ENCODE measurements at regions not wholly inside any gene's neighbourhood (a gene's known extent, or its start where the extent isn't known, plus 50 kb on each side); places are given as distances from the start of the nearest gene placed in this dataset.
A peak's percentile ranks its signal among the peaks of the same experiment; 100 is the strongest.

DNA sequence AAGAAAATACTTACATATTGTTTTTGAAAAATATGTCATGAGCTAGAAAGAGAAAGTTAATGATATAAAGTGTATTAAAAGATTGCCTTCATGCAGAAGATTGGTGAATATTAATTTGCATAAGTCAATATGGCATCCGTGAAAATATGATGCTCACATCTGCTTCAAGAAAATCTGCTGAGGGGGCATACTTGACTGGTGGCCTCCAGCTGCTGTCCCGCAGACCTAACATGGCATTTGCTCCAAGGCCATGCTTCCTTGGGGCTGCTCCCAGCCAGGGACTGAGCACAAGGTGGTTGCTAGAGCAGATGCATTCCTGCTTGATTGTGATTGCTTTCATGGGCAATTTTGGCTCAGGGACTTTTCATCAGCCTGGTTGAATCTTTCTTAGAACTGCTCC is 133.8 kb downstream of the TTC6 start:
- no peak overlapping the region for H3K4me3 ChIP-seq
- TF ChIP-seq, protein P1, sequence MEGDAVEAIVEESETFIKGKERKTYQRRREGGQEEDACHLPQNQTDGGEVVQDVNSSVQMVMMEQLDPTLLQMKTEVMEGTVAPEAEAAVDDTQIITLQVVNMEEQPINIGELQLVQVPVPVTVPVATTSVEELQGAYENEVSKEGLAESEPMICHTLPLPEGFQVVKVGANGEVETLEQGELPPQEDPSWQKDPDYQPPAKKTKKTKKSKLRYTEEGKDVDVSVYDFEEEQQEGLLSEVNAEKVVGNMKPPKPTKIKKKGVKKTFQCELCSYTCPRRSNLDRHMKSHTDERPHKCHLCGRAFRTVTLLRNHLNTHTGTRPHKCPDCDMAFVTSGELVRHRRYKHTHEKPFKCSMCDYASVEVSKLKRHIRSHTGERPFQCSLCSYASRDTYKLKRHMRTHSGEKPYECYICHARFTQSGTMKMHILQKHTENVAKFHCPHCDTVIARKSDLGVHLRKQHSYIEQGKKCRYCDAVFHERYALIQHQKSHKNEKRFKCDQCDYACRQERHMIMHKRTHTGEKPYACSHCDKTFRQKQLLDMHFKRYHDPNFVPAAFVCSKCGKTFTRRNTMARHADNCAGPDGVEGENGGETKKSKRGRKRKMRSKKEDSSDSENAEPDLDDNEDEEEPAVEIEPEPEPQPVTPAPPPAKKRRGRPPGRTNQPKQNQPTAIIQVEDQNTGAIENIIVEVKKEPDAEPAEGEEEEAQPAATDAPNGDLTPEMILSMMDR (IDR thresholded peaks at IDR 0.05), result no peak
- peak; percentile 3 for DNase-seq (ENCODE audit: low spot score)
- Mint-ChIP-seq H3K9me3 (no peaks in the 10 kb centered on the region), H3K27me3 (ENCODE audit: insufficient read depth, low read depth) (peaks cover 2% of the 10 kb centered on the region), H3K4me3 (no peak overlapping the region), H3K36me3 (no peaks in the 10 kb centered on the region), H3K27ac (no peak overlapping the region), H3K4me1 (no peaks in the 10 kb centered on the region)
- no peak overlapping the region for H3K27ac ChIP-seq
- no peaks in the 10 kb centered on the region for H3F3A ChIP-seq (ENCODE audit: low read depth)
- no peak overlapping the region for H3K4me2 ChIP-seq
- H3K79me2 ChIP-seq (ENCODE audit: low read depth), result no peaks in the 10 kb centered on the region
- no peak overlapping the region for H2AFZ ChIP-seq (replicated peaks)
- H3K36me3 ChIP-seq, result no peaks in the 10 kb centered on the region
- no peaks in the 10 kb centered on the region for H4K20me1 ChIP-seq (ENCODE audit: low read depth)
- no peak overlapping the region for H3K9ac ChIP-seq
- H3K9me3 ChIP-seq (ENCODE audit: low read depth), result no peaks in the 10 kb centered on the region
- no peaks in the 10 kb centered on the region for H3K4me1 ChIP-seq
- no peaks in the 10 kb centered on the region for H3K27me3 ChIP-seq

DNA sequence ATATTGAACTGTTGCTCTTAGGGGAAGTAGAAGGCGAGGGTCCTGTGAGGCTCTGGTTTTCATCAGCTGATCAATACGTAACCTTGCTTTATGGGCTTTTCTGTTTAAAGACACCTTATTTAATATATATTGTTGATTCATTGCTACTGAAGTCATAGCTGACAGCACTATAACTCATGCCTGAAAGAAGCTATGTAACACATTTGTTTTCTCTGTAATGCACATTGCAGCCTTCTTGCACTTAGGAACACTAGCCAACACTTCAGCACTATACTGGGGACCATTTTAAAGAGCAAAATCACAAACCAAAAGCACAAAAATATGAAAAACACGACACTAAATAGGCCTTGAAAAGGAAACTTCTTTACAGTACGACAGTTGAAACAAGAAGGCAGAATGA is 135.7 kb downstream of the TTC6 start:
- DNase-seq (ENCODE audit: low spot score), result no peak
- H3K36me3 ChIP-seq, result no peaks in the 10 kb centered on the region
- Mint-ChIP-seq H3K9me3 (no peaks in the 10 kb centered on the region), H3K27me3 (ENCODE audit: insufficient read depth, low read depth) (peaks cover 2% of the 10 kb centered on the region), H3K4me1 (no peaks in the 10 kb centered on the region), H3K36me3 (no peaks in the 10 kb centered on the region), H3K4me3 (no peak overlapping the region), H3K27ac (no peak overlapping the region)
- H3K27ac ChIP-seq, result no peak overlapping the region
- no peaks in the 10 kb centered on the region for H3K9me3 ChIP-seq (ENCODE audit: low read depth)
- H3K27me3 ChIP-seq, result no peaks in the 10 kb centered on the region
- H2AFZ ChIP-seq (replicated peaks), result no peak overlapping the region
- H3K4me3 ChIP-seq, result no peak overlapping the region
- no peak overlapping the region for H3K9ac ChIP-seq
- no peaks in the 10 kb centered on the region for H3K79me2 ChIP-seq (ENCODE audit: low read depth)
- H4K20me1 ChIP-seq (ENCODE audit: low read depth), result no peaks in the 10 kb centered on the region
- no peaks in the 10 kb centered on the region for H3F3A ChIP-seq (ENCODE audit: low read depth)
- H3K4me1 ChIP-seq, result no peaks in the 10 kb centered on the region
- no peak overlapping the region for H3K4me2 ChIP-seq
- TF ChIP-seq EZH2 (IDR thresholded peaks at IDR 0.05) (no peak), EZH2phosphoT487 (IDR thresholded peaks at IDR 0.05) (no peak)
- TF ChIP-seq, protein P1 (IDR thresholded peaks at IDR 0.05), result no peak

DNA sequence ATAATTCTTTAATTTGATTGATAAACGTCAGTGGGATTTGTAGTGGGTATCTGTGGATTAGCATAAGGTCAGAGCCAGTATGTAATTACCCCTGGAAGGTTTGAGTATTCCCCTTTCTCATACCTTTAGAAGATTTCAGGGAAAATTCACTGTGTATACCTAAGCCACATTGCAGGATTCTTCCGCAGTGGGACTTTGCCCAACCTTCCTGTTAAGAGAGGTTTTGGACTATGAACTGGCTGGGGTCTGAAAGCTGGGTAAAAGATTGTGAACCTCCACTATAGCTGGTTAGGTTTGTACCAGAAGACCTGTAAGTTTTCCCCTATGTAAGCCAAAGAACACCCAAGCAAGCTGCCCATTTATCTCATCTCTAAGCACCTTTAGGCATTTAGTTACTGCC is 150.2 kb downstream of the TTC6 start:
- no peak for DNase-seq (ENCODE audit: low spot score)
- no peaks in the 10 kb centered on the region for H3K79me2 ChIP-seq (ENCODE audit: low read depth)
- H3K9me3 Mint-ChIP-seq, result no peaks in the 10 kb centered on the region
- no peak overlapping the region for H3K27ac ChIP-seq
- no peaks in the 10 kb centered on the region for H3K4me1 ChIP-seq
- no peaks in the 10 kb centered on the region for H3K27me3 ChIP-seq
- no peaks in the 10 kb centered on the region for H3K36me3 Mint-ChIP-seq
- no peak overlapping the region for H3K27ac Mint-ChIP-seq
- H2AFZ ChIP-seq (replicated peaks), result no peak overlapping the region
- H3K4me3 ChIP-seq, result no peak overlapping the region
- peaks cover 3% of the 10 kb centered on the region for H3K27me3 Mint-ChIP-seq (ENCODE audit: insufficient read depth, low read depth)
- no peak overlapping the region for H3K4me3 Mint-ChIP-seq
- H3F3A ChIP-seq (ENCODE audit: low read depth), result no peaks in the 10 kb centered on the region
- H4K20me1 ChIP-seq (ENCODE audit: low read depth), result no peaks in the 10 kb centered on the region
- TF ChIP-seq EZH2 (IDR thresholded peaks at IDR 0.05), result no peak
- TF ChIP-seq, protein P1 (IDR thresholded peaks at IDR 0.05), result no peak
- no peak for TF ChIP-seq EZH2phosphoT487 (IDR thresholded peaks at IDR 0.05)
- H3K9me3 ChIP-seq (ENCODE audit: low read depth), result no peaks in the 10 kb centered on the region
- H3K36me3 ChIP-seq, result no peaks in the 10 kb centered on the region
- no peak overlapping the region for H3K4me2 ChIP-seq
- H3K9ac ChIP-seq, result no peak overlapping the region
- no peaks in the 10 kb centered on the region for H3K4me1 Mint-ChIP-seq
